ENCODE measurements at regions not wholly inside any gene's neighbourhood (a gene's known extent, or its start where the extent isn't known, plus 50 kb on each side); places are given as distances from the start of the nearest gene placed in this dataset.

DNA sequence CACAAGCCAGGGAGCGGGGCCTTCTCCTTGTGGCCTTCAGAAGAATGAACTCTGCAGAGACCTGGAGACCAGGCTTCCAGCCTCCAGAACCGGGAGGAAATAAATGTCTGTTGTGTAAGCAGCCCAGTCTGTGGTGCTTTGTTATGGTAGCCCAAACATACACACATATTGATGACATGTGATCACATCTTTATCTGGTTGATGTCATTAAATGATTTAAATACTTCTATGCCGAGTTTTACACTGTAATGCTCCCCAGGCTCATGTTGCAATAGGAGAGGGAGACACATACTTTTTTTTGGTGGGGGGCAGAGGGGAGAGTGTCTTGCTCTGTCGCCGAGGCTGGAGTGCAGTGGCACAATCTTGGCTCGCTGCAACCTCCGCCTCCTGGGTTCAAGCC, 188.0 kb upstream of the IRS2 start:
- no peak for TF ChIP-seq EZH2 (IDR thresholded peaks at IDR 0.05; ENCODE audit: insufficient read depth, poor library complexity, severe bottlenecking)
- no peak for TF ChIP-seq EZH2phosphoT487 (IDR thresholded peaks at IDR 0.05; ENCODE audit: insufficient read depth, low read depth)

Measured in GM23248 (cell line).